GM23338 (cell line): ENCODE measurements at regions not wholly inside any gene's neighbourhood (a gene's known extent, or its start where the extent isn't known, plus 50 kb on each side); places are given as distances from the start of the nearest gene placed in this dataset.

Source experiments
- CTCF ChIP-seq, 2 experiments: fragments of 200-600 bp in 1 of 2; sonication (generic) in 1 of 2; conservative IDR thresholded peaks; 2 replicates each; pipeline versions ENCODE4 v1.5.1 to v1.6.1; 2016 to 2017; ENCODE audit warnings: antibody characterized with exemption in 2 of 2, low read depth in 2 of 2, mild to moderate bottlenecking in 2 of 2, moderate library complexity in 1 of 2
- ETS1 ChIP-seq: IDR thresholded peaks from 2 replicates; pipeline ENCODE4 v1.6.1; 2016; ENCODE audit warnings: antibody characterized with exemption
- EZH2 ChIP-seq: fragments of 200-600 bp; sonication (generic); IDR thresholded peaks from one replicate; pipeline ENCODE4 v1.8.0; 2017; ENCODE audit warnings: antibody characterized with exemption, mild to moderate bottlenecking, low read depth; ENCODE audit not compliant: unreplicated experiment
- EZH2phosphoT487 ChIP-seq: fragments of 200-600 bp; sonication (generic); IDR thresholded peaks from one replicate; pipeline ENCODE4 v1.8.1; 2018; ENCODE audit warnings: antibody characterized with exemption; ENCODE audit not compliant: unreplicated experiment
- JUNB ChIP-seq: IDR thresholded peaks from one replicate; pipeline ENCODE4 v1.6.1; 2016; ENCODE audit warnings: antibody characterized with exemption; ENCODE audit not compliant: unreplicated experiment
- POLR2AphosphoS5 ChIP-seq: IDR thresholded peaks from 2 replicates; pipeline ENCODE4 v1.6.1; 2016; ENCODE audit warnings: antibody characterized with exemption, low read depth
- TF ChIP-seq, protein P1 (sequence below): IDR thresholded peaks from one replicate; pipeline ENCODE4 v1.6.1; 2018; ENCODE audit warnings: antibody characterized with exemption; ENCODE audit not compliant: unreplicated experiment

GRCh38 chr3:35899245-35899644, 259.9 kb downstream of the ARPP21 start:
- TF ChIP-seq CTCF (conservative IDR thresholded peaks at IDR 0.05; ENCODE audit: low read depth in 2 of 2) (no peak), EZH2 (no peak), EZH2phosphoT487 (no peak), POLR2AphosphoS5 (no peak), JUNB (no peak), ETS1 (no peak)
- TF ChIP-seq, protein P1, sequence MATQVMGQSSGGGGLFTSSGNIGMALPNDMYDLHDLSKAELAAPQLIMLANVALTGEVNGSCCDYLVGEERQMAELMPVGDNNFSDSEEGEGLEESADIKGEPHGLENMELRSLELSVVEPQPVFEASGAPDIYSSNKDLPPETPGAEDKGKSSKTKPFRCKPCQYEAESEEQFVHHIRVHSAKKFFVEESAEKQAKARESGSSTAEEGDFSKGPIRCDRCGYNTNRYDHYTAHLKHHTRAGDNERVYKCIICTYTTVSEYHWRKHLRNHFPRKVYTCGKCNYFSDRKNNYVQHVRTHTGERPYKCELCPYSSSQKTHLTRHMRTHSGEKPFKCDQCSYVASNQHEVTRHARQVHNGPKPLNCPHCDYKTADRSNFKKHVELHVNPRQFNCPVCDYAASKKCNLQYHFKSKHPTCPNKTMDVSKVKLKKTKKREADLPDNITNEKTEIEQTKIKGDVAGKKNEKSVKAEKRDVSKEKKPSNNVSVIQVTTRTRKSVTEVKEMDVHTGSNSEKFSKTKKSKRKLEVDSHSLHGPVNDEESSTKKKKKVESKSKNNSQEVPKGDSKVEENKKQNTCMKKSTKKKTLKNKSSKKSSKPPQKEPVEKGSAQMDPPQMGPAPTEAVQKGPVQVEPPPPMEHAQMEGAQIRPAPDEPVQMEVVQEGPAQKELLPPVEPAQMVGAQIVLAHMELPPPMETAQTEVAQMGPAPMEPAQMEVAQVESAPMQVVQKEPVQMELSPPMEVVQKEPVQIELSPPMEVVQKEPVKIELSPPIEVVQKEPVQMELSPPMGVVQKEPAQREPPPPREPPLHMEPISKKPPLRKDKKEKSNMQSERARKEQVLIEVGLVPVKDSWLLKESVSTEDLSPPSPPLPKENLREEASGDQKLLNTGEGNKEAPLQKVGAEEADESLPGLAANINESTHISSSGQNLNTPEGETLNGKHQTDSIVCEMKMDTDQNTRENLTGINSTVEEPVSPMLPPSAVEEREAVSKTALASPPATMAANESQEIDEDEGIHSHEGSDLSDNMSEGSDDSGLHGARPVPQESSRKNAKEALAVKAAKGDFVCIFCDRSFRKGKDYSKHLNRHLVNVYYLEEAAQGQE, result no peak
